ENCODE measurements at regions not wholly inside any gene's neighbourhood (a gene's known extent, or its start where the extent isn't known, plus 50 kb on each side); places are given as distances from the start of the nearest gene placed in this dataset.

DNA sequence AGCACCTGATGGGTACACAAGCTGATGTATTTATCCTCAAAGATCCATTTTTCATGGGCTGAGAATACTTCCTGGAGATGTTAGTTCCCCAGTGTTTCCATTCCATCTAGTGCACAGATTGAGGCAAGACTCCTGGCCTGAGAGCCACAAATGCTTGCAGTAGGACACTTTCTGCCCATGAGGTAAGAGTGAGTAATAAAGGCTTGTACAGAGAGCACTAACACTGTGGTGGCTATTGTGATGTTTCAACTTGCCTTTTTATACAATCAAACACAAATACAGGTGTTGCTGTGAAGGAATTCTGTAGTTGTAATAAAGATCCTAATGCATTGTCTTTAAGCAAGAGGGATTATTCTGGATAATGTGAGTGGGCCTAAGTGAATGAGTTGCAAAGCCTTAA, 186.1 kb upstream of the ADAMTS5 start:
- intact Hi-C loops (cut with DNase I; ENCODE audit: low total_unique reads): no loop called here
- DNase-seq: no peak
- H3K4me1 ChIP-seq: no peaks in the 10 kb centered on the region
- no peaks in the 10 kb centered on the region for H3K36me3 ChIP-seq
- no peak for TF ChIP-seq POLR2A (IDR thresholded peaks at IDR 0.05)
- no peak for TF ChIP-seq POLR2AphosphoS5 (IDR thresholded peaks at IDR 0.05)
- no peak for TF ChIP-seq EP300 (IDR thresholded peaks at IDR 0.05; ENCODE audit: low read depth)
- TF ChIP-seq, protein P1, sequence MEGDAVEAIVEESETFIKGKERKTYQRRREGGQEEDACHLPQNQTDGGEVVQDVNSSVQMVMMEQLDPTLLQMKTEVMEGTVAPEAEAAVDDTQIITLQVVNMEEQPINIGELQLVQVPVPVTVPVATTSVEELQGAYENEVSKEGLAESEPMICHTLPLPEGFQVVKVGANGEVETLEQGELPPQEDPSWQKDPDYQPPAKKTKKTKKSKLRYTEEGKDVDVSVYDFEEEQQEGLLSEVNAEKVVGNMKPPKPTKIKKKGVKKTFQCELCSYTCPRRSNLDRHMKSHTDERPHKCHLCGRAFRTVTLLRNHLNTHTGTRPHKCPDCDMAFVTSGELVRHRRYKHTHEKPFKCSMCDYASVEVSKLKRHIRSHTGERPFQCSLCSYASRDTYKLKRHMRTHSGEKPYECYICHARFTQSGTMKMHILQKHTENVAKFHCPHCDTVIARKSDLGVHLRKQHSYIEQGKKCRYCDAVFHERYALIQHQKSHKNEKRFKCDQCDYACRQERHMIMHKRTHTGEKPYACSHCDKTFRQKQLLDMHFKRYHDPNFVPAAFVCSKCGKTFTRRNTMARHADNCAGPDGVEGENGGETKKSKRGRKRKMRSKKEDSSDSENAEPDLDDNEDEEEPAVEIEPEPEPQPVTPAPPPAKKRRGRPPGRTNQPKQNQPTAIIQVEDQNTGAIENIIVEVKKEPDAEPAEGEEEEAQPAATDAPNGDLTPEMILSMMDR (IDR thresholded peaks at IDR 0.05): no peak
- no peaks in the 10 kb centered on the region for H3K27me3 ChIP-seq
- H3K9me3 ChIP-seq: no peaks in the 10 kb centered on the region
- in situ Hi-C loops (cut with MboI; ENCODE audit: low pct_ligation_motif_present in 1 of 4, low pct_unique_long_range_greater_than_20kb in 1 of 4, low sequenced_read_pairs in 3 of 4): no loop called here
- H3K27ac ChIP-seq: no peak overlapping the region
- no peak overlapping the region for H3K4me3 ChIP-seq

DNA sequence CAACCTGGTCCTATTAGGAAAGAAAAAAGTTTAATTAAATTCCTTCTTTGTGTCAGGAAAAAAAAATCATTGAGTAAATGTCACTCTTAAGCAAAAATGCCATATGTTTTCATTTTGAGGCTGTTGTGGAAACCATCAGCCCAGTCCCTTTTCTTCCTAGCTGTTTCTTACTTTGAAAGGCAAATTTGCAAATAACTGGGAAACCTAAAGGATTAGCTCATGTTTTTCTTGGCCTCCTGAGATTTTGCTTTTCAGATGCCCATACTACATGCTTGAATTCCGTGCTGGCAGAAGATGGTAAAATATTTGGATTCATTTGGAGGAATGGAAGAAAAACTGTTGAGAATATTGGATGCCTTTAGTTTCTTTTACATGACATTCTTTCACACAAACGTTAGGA, 182.1 kb upstream of the ADAMTS5 start:
- WGBS, 2 donors (ENCODE audit: low coverage in 1 of 2): 42 to 45% methylated on average over 2 of the region's 2 CpGs
- in situ Hi-C loops (cut with MboI; ENCODE audit: low pct_ligation_motif_present in 1 of 4, low pct_unique_long_range_greater_than_20kb in 1 of 4, low sequenced_read_pairs in 3 of 4) (no loop called here), intact Hi-C loops (cut with DNase I; ENCODE audit: low total_unique reads) (no loop called here)
- Histone ChIP-seq H3K36me3 (no peaks in the 10 kb centered on the region), H3K9me3 (no peaks in the 10 kb centered on the region), H3K27ac (no peak overlapping the region), H3K4me3 (no peak overlapping the region), H3K4me1 (no peaks in the 10 kb centered on the region), H3K27me3 (no peaks in the 10 kb centered on the region)
- TF ChIP-seq POLR2AphosphoS5 (IDR thresholded peaks at IDR 0.05) (no peak), EP300 (IDR thresholded peaks at IDR 0.05; ENCODE audit: low read depth) (no peak), POLR2A (IDR thresholded peaks at IDR 0.05) (no peak)
- TF ChIP-seq, protein P1 (IDR thresholded peaks at IDR 0.05): no peak
- no peak for DNase-seq

DNA sequence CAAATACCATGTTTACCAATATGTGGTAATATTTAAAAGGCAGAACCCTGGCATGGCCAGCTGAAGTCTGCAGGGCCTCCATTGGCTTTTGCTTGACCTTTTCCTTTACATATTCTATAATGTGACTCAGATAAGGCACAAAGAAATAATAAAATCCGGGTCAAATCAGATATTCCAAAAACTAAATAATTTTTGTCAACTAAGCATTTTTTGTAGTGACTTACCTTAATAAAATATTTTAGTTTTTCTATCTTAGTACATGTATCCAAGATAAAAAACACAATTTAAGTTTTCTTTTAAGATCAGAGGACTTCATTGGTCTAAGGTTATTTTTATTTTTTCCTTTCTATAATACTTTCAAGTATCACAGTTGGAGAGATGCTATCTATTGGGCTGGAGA, 179.4 kb upstream of the ADAMTS5 start:
- Histone ChIP-seq H3K27me3 (no peaks in the 10 kb centered on the region), H3K4me1 (no peaks in the 10 kb centered on the region), H3K36me3 (no peaks in the 10 kb centered on the region), H3K4me3 (no peak overlapping the region), H3K27ac (no peak overlapping the region), H3K9me3 (no peaks in the 10 kb centered on the region)
- TF ChIP-seq POLR2A (IDR thresholded peaks at IDR 0.05): no peak
- no peak for TF ChIP-seq POLR2AphosphoS5 (IDR thresholded peaks at IDR 0.05)
- TF ChIP-seq, protein P1 (IDR thresholded peaks at IDR 0.05): no peak
- TF ChIP-seq EP300 (IDR thresholded peaks at IDR 0.05; ENCODE audit: low read depth): no peak
- WGBS, 2 donors (ENCODE audit: low coverage in 1 of 2): 69 to 71% methylated on average over 1 of the region's 1 CpG
- in situ Hi-C loops (cut with MboI; ENCODE audit: low pct_ligation_motif_present in 1 of 4, low pct_unique_long_range_greater_than_20kb in 1 of 4, low sequenced_read_pairs in 3 of 4): no loop called here
- intact Hi-C loops (cut with DNase I; ENCODE audit: low total_unique reads): no loop called here
- no peak for DNase-seq

DNA sequence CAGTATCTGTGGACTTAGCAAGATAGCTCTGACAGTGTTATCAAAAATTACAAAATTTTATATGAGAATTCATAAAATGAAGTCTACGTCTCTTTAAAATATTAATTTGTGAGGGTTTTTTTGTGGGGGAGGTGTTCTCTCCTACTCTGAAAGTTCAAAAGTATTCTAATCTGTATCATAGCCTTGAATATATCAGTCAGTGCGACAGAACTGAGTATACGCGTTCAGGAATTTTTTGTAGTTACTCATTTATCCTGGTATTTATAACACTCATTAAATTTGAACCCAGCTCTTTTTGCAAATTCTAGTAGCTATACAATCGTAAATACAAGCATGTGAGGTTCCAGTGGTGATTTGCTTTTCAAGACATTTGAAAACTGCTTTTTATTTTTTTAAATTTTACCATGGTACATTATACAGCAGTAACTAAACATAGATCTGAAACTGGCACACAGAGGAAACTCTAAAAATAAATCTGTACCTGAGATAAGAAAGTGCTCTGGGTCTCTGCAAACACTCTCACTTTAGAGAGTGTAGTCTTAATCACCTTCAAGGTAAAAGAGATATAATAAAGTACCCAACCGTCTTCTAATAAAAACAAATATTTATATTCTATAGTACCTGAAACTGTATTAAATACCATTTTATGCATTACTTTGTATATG, 178.4 kb upstream of the ADAMTS5 start:
- intact Hi-C loops (cut with DNase I; ENCODE audit: low total_unique reads) (no loop called here), in situ Hi-C loops (cut with MboI; ENCODE audit: low pct_ligation_motif_present in 1 of 4, low pct_unique_long_range_greater_than_20kb in 1 of 4, low sequenced_read_pairs in 3 of 4) (no loop called here)
- no peak for TF ChIP-seq POLR2A (IDR thresholded peaks at IDR 0.05)
- TF ChIP-seq POLR2AphosphoS5 (IDR thresholded peaks at IDR 0.05): no peak
- no peaks in the 10 kb centered on the region for H3K27me3 ChIP-seq
- WGBS, 2 donors (ENCODE audit: low coverage in 1 of 2): 78 to 80% methylated on average over 6 of the region's 6 CpGs
- no peak overlapping the region for H3K4me3 ChIP-seq
- DNase-seq: no peak
- no peaks in the 10 kb centered on the region for H3K9me3 ChIP-seq
- H3K27ac ChIP-seq: no peak overlapping the region
- H3K36me3 ChIP-seq: no peaks in the 10 kb centered on the region
- no peaks in the 10 kb centered on the region for H3K4me1 ChIP-seq

DNA sequence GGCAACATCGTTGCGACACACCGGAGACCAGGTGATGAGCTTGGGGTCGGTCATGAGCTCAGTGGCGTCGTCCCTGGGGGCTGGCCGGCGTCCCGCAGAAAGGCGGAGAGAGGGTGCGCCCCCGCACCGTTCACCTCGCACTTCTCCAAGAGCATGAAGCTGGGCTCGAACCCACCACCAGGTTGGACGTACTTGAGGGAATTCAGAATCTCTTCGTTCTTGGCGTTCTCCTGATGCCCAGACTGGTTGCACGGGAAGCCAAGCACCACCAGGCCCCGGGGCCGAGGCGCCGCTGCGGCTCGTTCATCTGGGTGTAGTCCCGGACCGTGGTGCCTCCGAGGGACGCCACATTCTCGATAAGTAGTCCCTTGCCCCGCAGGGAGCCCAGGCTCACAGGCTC, 176.6 kb upstream of the ADAMTS5 start:
- H3K4me3 ChIP-seq: no peak overlapping the region
- TF ChIP-seq, protein P1 (IDR thresholded peaks at IDR 0.05): no peak
- TF ChIP-seq EP300 (IDR thresholded peaks at IDR 0.05; ENCODE audit: low read depth) (no peak), POLR2AphosphoS5 (IDR thresholded peaks at IDR 0.05) (no peak), POLR2A (IDR thresholded peaks at IDR 0.05) (no peak)
- no peaks in the 10 kb centered on the region for H3K9me3 ChIP-seq
- H3K27me3 ChIP-seq: no peaks in the 10 kb centered on the region
- H3K27ac ChIP-seq: no peak overlapping the region
- 97% methylated on average over 31 of the region's 31 CpGs; no CpG with 5 or more reads in 1 of the 2 donors for WGBS, 2 donors (ENCODE audit: low coverage in 1 of 2)
- intact Hi-C loops (cut with DNase I; ENCODE audit: low total_unique reads) (no loop called here), in situ Hi-C loops (cut with MboI; ENCODE audit: low pct_ligation_motif_present in 1 of 4, low pct_unique_long_range_greater_than_20kb in 1 of 4, low sequenced_read_pairs in 3 of 4) (no loop called here)
- no peaks in the 10 kb centered on the region for H3K4me1 ChIP-seq
- H3K36me3 ChIP-seq: no peaks in the 10 kb centered on the region
- DNase-seq: no peak

Measured in transverse colon (tissue), 4 donors.